Endothelial cell of umbilical vein (primary cell): ENCODE measurements at regions not wholly inside any gene's neighbourhood (a gene's known extent, or its start where the extent isn't known, plus 50 kb on each side); places are given as distances from the start of the nearest gene placed in this dataset.

Source experiments
- CTCF ChIP-seq, 2 donors: IDR thresholded peaks; 1 replicate in 1 of 2; 2 replicates in 1 of 2; pipeline ENCODE4 v1.5.1; 2011; ENCODE audit warnings: low read length in 2 of 2, mild to moderate bottlenecking in 2 of 2, moderate library complexity in 2 of 2, control low read depth in 1 of 2, inconsistent platforms in 1 of 2, low read depth in 1 of 2; ENCODE audit not compliant: insufficient read depth in 1 of 2; ENCODE audit errors: extremely low read depth in 1 of 2
- GATA2 ChIP-seq: IDR thresholded peaks from 2 replicates; pipeline ENCODE4 v1.7.0; 2011; ENCODE audit warnings: low read depth, mild to moderate bottlenecking, moderate library complexity, mixed read lengths, low read length; ENCODE audit not compliant: insufficient read length, insufficient read depth
- JUN ChIP-seq: IDR thresholded peaks from 2 replicates; pipeline ENCODE4 v1.6.1; 2011; ENCODE audit warnings: borderline replicate concordance, low read depth; ENCODE audit not compliant: insufficient read length, insufficient read depth
- MAX ChIP-seq: IDR thresholded peaks from 2 replicates; pipeline ENCODE4 v1.6.1; 2011; ENCODE audit not compliant: insufficient read depth, insufficient read length
- MYC ChIP-seq: IDR thresholded peaks from one replicate; pipeline ENCODE4 v1.6.1; 2011; ENCODE audit warnings: mild to moderate bottlenecking, low read depth, low read length
- POLR2A ChIP-seq: IDR thresholded peaks from 2 replicates; pipeline ENCODE4 v1.6.1; 2012; ENCODE audit warnings: low read depth, mild to moderate bottlenecking, control low read depth, low read length

DNA sequence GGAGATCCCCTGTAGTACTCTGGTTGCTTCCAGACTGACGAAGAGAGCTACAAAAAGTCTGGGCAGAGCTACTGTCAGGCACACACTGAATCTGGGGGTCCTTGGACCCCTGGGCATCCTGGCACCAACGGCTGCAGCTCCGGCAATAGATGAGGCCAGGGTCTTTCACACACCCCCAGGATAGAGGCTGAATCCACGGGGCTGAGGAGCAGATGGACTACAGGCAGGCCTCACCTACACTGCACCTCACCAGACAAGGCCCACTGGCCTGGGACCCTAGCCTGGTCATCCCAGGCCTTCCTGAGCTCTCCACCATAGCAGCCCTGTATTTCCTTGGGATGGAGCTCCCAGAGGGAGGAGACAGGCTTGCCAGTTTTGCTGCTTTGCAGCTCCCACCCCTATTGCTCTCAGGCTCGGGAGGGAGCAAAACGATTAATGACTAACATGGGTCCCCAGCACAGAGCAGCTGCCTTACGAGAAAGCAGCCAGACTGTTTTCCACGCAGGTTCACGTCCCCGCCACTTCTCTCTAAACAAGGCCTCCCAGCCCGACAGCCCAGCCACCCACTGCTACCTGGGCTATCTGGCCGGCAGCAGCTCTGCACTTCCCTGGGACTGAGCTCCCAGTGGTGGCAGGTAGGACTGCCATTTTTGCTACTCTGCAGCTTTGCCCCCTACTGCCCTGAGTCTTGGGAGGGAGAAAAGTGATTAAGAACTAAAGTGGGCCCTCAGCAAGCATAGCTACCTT is 1022.5 kb upstream of the ADGRL2 start:
- TF ChIP-seq POLR2A (no peak), CTCF (IDR thresholded peaks at IDR 0.05; ENCODE audit: extremely low read depth in 1 of 2, insufficient read depth in 1 of 2, low read depth in 1 of 2, low read length in 2 of 2) (no peak), GATA2 (no peak), MAX (no peak), JUN (no peak), MYC (no peak)
